ENCODE measurements at regions not wholly inside any gene's neighbourhood (a gene's known extent, or its start where the extent isn't known, plus 50 kb on each side); places are given as distances from the start of the nearest gene placed in this dataset.

GRCh38 chr6:82086944-82087343, 160.6 kb downstream of the IBTK start:
- Histone ChIP-seq H3K4me2 (ENCODE audit: low read length) (no peak overlapping the region), H3K27ac (ENCODE audit: low read depth, low read length) (no peak overlapping the region)

DNA sequence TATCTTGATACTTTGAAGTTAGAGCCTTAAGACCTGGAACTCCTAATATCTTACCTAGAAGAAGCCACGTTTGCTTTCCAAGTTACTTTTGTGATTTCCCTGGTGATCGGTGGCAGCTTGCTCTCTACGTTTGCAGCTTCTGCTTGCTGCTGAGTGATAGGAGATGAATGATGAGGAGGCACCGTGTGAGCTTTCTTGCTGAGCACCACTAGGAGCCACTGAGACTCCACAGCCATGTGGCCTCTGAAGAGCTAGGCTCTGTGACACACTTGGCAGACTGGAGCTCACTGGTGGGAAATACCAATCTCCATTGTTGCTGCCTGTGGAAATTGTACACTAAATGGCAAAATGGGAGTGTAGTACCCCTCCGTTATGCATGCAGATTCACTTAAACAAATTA, 161.8 kb downstream of the IBTK start:
- Histone ChIP-seq H3K4me2 (ENCODE audit: low read length) (no peak overlapping the region), H3K4me3 (ENCODE audit: low read length) (no peak overlapping the region), H3F3A (ENCODE audit: control insufficient read depth, insufficient read depth) (no peaks in the 10 kb centered on the region), H4K20me1 (ENCODE audit: control insufficient read depth, insufficient read depth, low read depth, low read length) (no peaks in the 10 kb centered on the region), H3K36me3 (ENCODE audit: control insufficient read depth, low read length) (no peaks in the 10 kb centered on the region), H3K9me2 (replicated peaks; ENCODE audit: control insufficient read depth, low read length) (no peaks in the 10 kb centered on the region), H3K4me1 (ENCODE audit: control insufficient read depth, low read length) (0 out of 2 replicates have a peak, but pooled peaks cover under 1% of the 10 kb centered on the region), H3K27me3 (ENCODE audit: control insufficient read depth, low read length) (no peaks in the 10 kb centered on the region), H3K9me3 (ENCODE audit: control insufficient read depth, insufficient read depth, low read length) (no peaks in the 10 kb centered on the region), H3K79me2 (ENCODE audit: control insufficient read depth, low read length) (no peaks in the 10 kb centered on the region), H3K27ac (ENCODE audit: low read depth, low read length) (no peak overlapping the region)
- TF ChIP-seq EZH2phosphoT487 (IDR thresholded peaks at IDR 0.05; ENCODE audit: borderline replicate concordance, low read length), result no peak
- TF ChIP-seq, protein P1, sequence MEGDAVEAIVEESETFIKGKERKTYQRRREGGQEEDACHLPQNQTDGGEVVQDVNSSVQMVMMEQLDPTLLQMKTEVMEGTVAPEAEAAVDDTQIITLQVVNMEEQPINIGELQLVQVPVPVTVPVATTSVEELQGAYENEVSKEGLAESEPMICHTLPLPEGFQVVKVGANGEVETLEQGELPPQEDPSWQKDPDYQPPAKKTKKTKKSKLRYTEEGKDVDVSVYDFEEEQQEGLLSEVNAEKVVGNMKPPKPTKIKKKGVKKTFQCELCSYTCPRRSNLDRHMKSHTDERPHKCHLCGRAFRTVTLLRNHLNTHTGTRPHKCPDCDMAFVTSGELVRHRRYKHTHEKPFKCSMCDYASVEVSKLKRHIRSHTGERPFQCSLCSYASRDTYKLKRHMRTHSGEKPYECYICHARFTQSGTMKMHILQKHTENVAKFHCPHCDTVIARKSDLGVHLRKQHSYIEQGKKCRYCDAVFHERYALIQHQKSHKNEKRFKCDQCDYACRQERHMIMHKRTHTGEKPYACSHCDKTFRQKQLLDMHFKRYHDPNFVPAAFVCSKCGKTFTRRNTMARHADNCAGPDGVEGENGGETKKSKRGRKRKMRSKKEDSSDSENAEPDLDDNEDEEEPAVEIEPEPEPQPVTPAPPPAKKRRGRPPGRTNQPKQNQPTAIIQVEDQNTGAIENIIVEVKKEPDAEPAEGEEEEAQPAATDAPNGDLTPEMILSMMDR (IDR thresholded peaks at IDR 0.05; ENCODE audit: low read depth, low read length, poor library complexity, severe bottlenecking), result no peak

More at GRCh38 chr6:82086944-82087343, 160.6 kb downstream of the IBTK start:
- Histone ChIP-seq H3K4me3 (ENCODE audit: low read length) (no peak overlapping the region), H3K4me1 (ENCODE audit: control insufficient read depth, low read length) (no peaks in the 10 kb centered on the region), H3K79me2 (ENCODE audit: control insufficient read depth, low read length) (no peaks in the 10 kb centered on the region), H4K20me1 (ENCODE audit: control insufficient read depth, insufficient read depth, low read depth, low read length) (no peaks in the 10 kb centered on the region), H3K9me2 (replicated peaks; ENCODE audit: control insufficient read depth, low read length) (no peaks in the 10 kb centered on the region), H3K27me3 (ENCODE audit: control insufficient read depth, low read length) (no peaks in the 10 kb centered on the region), H3K36me3 (ENCODE audit: control insufficient read depth, low read length) (no peaks in the 10 kb centered on the region), H3K9me3 (ENCODE audit: control insufficient read depth, insufficient read depth, low read length) (no peaks in the 10 kb centered on the region), H3F3A (ENCODE audit: control insufficient read depth, insufficient read depth) (no peaks in the 10 kb centered on the region)
- TF ChIP-seq EZH2phosphoT487 (IDR thresholded peaks at IDR 0.05; ENCODE audit: borderline replicate concordance, low read length), result no peak
- TF ChIP-seq, protein P1 (IDR thresholded peaks at IDR 0.05; ENCODE audit: low read depth, low read length, poor library complexity, severe bottlenecking), result no peak

GRCh38 chr6:82084324-82084920, 163.1 kb downstream of the IBTK start:
- no peak for TF ChIP-seq EZH2phosphoT487 (IDR thresholded peaks at IDR 0.05; ENCODE audit: borderline replicate concordance, low read length)
- TF ChIP-seq, protein P1 (IDR thresholded peaks at IDR 0.05; ENCODE audit: low read depth, low read length, poor library complexity, severe bottlenecking), result no peak
- Histone ChIP-seq H4K20me1 (ENCODE audit: control insufficient read depth, insufficient read depth, low read depth, low read length) (no peaks in the 10 kb centered on the region), H3K36me3 (ENCODE audit: control insufficient read depth, low read length) (no peaks in the 10 kb centered on the region), H3K79me2 (ENCODE audit: control insufficient read depth, low read length) (no peaks in the 10 kb centered on the region), H3K27me3 (ENCODE audit: control insufficient read depth, low read length) (no peaks in the 10 kb centered on the region), H3K4me1 (ENCODE audit: control insufficient read depth, low read length) (0 out of 2 replicates have a peak, but pooled peaks cover 3% of the 10 kb centered on the region), H3K4me3 (ENCODE audit: low read length) (no peak overlapping the region), H3F3A (ENCODE audit: control insufficient read depth, insufficient read depth) (no peaks in the 10 kb centered on the region), H3K27ac (ENCODE audit: low read depth, low read length) (no peak overlapping the region), H3K9me2 (replicated peaks; ENCODE audit: control insufficient read depth, low read length) (no peaks in the 10 kb centered on the region), H3K9me3 (ENCODE audit: control insufficient read depth, insufficient read depth, low read length) (no peaks in the 10 kb centered on the region), H3K4me2 (ENCODE audit: low read length) (no peak overlapping the region)

All from DOHH2 (cell line).